GM19455 (cell line): ENCODE measurements at regions not wholly inside any gene's neighbourhood (a gene's known extent, or its start where the extent isn't known, plus 50 kb on each side); places are given as distances from the start of the nearest gene placed in this dataset.
"Not testable (repeated sequence)": the region's sequence is repeated elsewhere in the genome, so short reads cannot be mapped to it uniquely, and the experiment has no call there.

Experiments
- ATAC-seq: cut with Tn5 transposase; IDR thresholded peaks from one replicate; pipeline ENCODE4 v1.9.1; 2021; ENCODE audit not compliant: unreplicated experiment

GRCh38 chrY:7879245-7879644 is 967.7 kb upstream of the AMELY start:
- ATAC-seq = no peak

DNA sequence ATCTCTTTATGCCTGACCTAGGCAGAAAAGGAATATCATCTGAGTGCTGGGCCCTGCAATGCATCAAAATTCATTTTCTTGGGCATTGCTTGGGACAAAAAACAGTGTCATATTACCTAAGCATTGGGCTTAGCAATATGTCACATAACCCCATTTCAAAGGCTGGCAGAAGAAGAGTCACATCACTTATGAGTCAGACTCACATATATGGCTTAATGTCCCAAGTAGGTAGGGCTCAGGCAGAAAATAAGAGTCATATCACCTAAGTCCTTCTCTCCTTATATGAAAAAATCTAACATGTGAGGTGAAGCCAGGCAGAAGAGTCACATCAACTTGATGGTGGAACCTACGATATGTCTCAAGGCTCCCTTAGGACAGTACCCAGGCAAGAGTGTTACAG is 967.2 kb upstream of the AMELY start:
- no peak for ATAC-seq

DNA sequence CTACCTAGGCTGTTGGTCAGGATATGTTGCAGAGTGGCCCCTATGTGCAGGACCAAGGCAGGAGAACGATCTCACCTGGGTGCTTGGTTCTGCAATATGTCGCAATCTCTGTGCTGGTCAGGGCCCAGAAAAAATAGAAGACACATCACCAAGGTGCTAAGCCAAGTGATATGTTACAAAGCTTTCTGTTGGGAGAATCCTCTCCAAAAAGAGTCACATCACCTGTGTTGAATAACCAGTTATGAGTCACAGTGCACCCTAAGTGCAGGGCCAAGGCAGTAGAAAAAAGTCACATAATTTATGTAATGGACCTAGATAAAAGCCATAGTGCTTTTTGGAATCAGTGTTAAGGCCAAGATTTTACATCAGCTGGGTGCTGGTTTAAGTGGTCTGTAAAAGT is 965.9 kb upstream of the AMELY start:
- ATAC-seq = no peak

DNA sequence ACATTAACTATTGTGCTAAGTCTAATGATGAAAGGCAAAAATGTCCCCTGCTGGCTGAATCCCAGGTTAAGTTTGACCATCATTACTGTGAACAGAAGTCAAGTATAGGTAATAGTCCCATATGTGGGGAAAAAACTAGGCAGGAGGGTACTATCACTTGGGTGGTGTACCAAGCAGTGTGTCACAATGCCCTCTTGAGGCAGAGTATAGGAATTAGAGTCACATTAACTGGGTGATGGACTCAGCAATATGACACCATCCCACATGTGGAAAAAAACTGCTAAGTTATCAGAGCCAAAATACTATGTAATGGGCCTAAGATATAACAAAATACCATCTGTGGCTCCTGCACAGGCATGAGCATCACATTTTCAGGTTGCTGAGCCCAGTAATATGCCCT is 962.5 kb upstream of the AMELY start:
- ATAC-seq = no peak

GRCh38 chrY:7871304-7871932 is 959.9 kb upstream of the AMELY start:
- no peak for ATAC-seq

- no peak for ATAC-seq
Observed at GRCh38 chrY:7866976-7867375, 955.4 kb upstream of the AMELY start.

GRCh38 chrY:7860781-7861614 is 949.4 kb upstream of the AMELY start:
- ATAC-seq = no peak

DNA sequence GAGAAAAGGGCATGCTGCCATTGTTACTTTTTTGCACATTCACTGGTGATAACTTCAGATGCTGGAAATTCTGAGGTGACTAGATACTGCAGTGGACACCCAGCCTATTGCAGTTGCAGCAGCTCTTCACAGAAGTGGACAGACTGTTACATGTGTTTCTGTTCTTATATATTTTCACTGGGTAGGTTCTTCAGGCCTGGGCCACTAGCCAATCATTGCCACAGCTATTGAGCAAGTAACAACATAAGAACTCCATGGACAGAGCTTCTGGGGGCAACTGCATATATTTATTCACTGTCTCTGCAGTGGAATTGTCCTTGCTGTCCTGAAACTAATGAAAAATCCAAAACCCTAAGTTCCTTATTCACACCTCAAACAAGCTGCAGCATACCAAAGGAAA is 938.6 kb upstream of the AMELY start:
- ATAC-seq = no peak

DNA sequence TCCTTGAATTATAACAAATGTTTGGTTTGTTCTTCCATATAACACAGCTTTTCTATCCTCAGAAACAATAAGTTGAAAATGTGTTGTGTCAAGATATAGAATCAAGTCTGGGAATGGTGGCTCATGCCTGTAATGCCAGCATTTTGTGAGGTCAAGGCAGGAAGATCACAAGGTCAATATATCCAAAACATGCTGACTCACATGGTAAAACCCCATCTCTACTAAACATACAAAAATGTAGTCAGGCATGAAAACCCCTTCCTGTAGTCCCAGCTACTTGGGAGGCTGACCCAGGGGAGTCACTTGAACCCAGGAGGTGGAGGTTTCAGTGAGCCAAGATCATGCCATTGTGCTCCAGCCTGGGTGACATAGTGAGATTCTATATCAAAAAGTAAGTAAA is 934.2 kb upstream of the AMELY start:
- ATAC-seq = no peak

DNA sequence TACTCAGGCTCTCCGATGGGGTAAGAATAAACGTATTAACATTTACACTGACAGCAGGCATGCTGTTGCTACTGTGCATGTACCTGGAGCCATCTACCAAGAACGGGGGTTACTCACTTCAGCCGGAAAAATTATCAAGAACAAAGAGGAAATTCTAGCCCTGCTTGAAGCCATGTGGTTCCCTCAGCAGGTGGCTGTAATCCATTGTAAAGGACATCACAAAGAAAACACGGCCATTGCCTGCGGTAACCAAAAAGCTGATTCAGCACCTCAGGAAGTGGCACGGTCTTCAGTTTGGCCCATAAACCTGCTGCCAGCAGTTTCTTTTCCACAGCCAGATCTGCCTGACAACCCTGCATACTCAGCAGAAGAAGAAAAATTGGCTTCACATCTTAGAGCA is 925.5 kb upstream of the AMELY start:
- no peak for ATAC-seq

GRCh38 chrY:7836366-7836765 is 924.8 kb upstream of the AMELY start:
- no peak for ATAC-seq

DNA sequence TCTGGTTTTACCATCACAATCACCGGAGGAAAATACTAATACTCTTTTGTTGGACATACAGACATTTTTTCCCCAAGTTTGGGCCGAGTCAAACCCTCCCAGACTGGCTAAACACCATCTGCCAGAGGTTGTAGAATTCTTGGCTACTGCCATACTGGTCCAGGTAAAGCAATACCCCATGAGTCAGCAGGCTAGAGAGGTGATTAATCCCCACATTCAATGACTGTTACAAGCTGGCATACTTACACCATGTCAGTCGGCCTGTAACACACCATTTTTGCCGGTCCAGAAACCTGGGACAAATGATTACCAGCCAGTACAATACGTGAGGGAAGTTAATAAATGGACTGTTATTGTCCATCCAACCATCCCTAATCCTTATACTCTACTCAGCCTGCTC is 923.9 kb upstream of the AMELY start:
- no peak for ATAC-seq

DNA sequence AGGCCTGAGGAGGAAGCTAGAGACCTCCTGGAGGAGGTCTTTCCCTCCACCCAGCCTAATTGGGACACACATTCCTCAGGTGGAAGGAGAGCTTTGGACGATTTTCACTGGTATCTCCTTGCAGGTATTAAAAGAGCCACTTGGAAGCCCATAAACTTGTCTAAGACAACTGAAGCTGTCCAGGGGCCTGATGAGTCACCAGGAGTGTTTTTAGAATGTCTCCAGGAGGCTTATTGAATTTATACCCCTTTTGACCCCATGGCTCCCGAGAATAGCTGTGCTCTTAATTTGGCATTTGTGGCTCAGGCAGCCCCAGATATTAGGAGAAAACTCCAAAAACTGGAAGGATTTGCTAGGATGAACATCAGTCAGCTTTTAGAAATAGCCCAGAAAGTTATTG is 922.7 kb upstream of the AMELY start:
- no peak for ATAC-seq

- not testable (repeated sequence) for ATAC-seq
Observed at GRCh38 chrY:7830881-7831280, 919.3 kb upstream of the AMELY start.

DNA sequence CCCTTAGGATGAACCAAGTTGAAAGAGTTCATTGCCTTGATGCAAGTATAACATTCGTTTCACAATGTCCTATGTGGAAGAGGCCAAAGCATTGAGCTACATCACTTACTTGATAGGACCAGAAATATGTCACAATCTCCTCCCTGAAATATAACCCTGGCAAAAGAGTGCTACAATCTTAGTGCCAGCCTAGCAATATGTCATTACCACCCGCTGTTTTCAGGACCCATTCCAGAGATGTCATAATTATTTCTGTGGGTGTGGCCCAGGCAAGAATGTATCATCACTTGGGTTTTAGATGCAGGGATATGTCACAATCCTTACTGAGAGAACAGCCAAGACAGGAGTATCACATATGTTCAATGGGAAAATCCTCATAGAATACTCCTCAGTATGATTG is 915.0 kb upstream of the AMELY start:
- no peak for ATAC-seq

DNA sequence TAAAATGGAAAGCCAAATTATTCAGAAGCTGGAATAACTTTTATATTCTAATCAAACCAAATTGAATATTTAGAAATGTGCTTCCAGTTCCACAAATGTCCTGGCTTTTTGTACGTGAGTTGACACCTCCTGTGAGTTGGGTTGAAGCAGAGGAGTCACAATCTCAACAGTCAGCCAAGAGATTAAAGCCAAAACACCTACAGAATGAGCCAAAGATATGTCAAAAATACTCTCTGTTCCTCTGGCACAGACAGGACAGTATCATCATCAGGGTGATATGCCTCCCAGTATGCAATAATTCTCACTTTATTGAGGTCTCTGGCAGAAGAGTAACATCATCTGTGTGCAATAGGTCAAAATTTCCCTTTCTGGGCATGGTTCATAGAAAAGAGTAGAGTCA is 914.3 kb upstream of the AMELY start:
- no peak for ATAC-seq

- ATAC-seq = no peak
Observed at GRCh38 chrY:7821295-7822035, 909.9 kb upstream of the AMELY start.

DNA sequence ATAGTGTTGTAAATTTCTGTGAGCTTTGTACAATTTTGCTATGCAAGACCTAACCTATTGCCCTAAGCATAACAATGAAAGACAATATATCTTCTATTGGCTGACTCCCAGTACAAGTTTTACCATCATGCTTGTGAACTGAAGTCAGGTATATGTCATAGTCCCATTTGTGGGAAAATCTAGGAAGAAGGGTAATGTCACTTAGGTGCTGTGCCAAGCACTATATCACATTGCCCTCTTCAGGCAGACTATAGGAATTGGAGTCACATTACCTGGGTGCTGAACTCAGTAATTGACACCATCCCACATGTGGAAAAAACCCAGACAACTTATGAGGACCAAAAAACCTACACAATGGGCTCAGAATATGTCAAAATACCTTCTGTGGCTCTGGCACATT is 907.4 kb upstream of the AMELY start:
- no peak for ATAC-seq

DNA sequence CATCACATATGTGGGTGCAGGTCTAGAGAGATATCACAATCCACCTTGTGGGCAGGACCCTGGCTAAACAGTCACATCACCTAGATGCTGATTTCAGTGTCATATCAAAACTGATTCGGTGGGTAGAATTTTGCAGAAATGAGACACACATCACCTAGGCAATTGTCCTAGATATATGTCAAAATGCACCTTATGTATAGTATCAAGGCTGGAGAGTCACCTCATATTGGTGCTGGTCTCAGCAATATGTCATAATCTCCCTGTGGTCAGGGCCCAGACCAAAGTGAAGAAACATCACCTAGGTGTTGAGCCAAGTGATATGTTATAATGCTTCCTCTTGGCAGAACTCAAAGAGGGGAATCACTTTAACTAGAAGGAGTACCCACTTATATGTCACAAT is 905.0 kb upstream of the AMELY start:
- ATAC-seq = no peak

DNA sequence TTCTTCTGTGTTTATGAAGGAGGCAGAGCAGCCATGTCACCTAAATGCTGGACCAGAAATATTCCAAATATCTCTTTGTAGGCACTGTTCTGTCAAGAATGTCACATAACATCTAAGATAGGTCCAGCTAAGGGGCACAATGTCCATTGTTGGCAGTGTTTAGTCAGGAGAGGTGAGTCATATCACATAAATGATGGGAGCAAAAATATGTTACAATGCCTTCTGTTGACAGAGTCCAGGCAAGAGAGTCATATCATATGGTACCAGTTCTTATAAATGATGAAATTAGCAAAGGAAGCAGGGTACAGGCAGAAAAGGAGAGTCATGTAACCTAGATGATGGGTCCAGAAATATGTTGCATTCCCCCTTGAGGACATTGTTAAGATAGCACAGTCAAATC is 904.4 kb upstream of the AMELY start:
- no peak for ATAC-seq

GRCh38 chrY:7815285-7815684 is 903.7 kb upstream of the AMELY start:
- ATAC-seq = no peak

DNA sequence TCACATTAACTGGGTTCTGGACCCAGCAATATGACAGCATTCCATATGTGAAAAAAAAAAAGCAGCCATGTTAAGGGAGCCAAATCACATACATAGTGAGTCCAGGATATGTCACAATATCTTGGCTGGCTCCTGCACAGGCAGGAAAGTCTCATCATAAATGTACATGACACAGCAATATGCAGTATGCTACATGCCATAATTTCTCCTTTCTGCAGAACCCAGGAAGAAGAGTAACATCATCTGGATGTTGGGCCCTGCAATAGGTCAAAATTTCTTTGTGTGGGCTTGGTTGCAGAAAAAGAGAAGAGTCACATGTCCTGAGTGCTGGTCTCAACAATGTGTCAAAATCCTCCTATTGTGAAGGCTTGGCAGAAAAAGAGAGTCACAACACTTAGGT is 902.8 kb upstream of the AMELY start:
- ATAC-seq = no peak
